ENCODE measurements at regions not wholly inside any gene's neighbourhood (a gene's known extent, or its start where the extent isn't known, plus 50 kb on each side); places are given as distances from the start of the nearest gene placed in this dataset.

DNA sequence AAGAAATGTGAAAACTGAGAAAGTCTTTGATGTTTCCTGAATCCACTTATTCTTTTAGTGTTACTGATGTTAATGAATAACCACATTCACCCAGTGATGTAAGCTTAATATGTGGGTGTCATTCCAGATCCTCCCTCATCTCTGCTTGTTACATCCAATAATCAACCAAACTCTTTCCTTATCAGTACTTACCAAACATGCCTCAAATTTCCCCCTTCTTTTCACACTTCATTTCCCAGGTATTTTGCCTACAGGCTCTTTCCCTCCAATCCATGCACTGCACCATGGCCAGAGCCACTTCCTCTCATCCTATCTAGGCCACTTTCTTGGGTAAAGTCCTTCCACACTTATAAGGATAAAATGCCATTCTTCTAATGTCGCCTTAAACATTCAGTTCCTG, 451.5 kb downstream of the NPIPA7 start:
- TF ChIP-seq, protein P1, sequence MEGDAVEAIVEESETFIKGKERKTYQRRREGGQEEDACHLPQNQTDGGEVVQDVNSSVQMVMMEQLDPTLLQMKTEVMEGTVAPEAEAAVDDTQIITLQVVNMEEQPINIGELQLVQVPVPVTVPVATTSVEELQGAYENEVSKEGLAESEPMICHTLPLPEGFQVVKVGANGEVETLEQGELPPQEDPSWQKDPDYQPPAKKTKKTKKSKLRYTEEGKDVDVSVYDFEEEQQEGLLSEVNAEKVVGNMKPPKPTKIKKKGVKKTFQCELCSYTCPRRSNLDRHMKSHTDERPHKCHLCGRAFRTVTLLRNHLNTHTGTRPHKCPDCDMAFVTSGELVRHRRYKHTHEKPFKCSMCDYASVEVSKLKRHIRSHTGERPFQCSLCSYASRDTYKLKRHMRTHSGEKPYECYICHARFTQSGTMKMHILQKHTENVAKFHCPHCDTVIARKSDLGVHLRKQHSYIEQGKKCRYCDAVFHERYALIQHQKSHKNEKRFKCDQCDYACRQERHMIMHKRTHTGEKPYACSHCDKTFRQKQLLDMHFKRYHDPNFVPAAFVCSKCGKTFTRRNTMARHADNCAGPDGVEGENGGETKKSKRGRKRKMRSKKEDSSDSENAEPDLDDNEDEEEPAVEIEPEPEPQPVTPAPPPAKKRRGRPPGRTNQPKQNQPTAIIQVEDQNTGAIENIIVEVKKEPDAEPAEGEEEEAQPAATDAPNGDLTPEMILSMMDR (IDR thresholded peaks at IDR 0.05): no peak
- no peak for TF ChIP-seq POLR2A (IDR thresholded peaks at IDR 0.05)
- Histone ChIP-seq H3K4me1 (no peaks in the 10 kb centered on the region), H3K4me3 (replicated peaks in 1 of 3) (no peak overlapping the region), H3K36me3 (no peaks in the 10 kb centered on the region), H3K9me3 (no peaks in the 10 kb centered on the region), H3K27ac (no peak overlapping the region), H3K27me3 (no peaks in the 10 kb centered on the region)
- no peak for DNase-seq
- intact Hi-C loops (cut with DNase I): no loop called here
- WGBS, 2 donors: 68 to 76% methylated on average over 1 of the region's 1 CpG

- WGBS, 2 donors: 71 to 80% methylated on average over 2 of the region's 2 CpGs
- no peaks in the 10 kb centered on the region for H3K4me1 ChIP-seq
- intact Hi-C loops (cut with DNase I): no loop called here
- no peaks in the 10 kb centered on the region for H3K9me3 ChIP-seq
- H3K27ac ChIP-seq: no peak overlapping the region
- no peak for DNase-seq
- H3K27me3 ChIP-seq: no peaks in the 10 kb centered on the region
- TF ChIP-seq, protein P1 (IDR thresholded peaks at IDR 0.05): no peak
- no peak for TF ChIP-seq POLR2A (IDR thresholded peaks at IDR 0.05)
- no peaks in the 10 kb centered on the region for H3K36me3 ChIP-seq
- H3K4me3 ChIP-seq (replicated peaks in 1 of 3): no peak overlapping the region
These were observed 452.0 kb downstream of the NPIPA7 start for GRCh38 chr16:16830973-16831372.

DNA sequence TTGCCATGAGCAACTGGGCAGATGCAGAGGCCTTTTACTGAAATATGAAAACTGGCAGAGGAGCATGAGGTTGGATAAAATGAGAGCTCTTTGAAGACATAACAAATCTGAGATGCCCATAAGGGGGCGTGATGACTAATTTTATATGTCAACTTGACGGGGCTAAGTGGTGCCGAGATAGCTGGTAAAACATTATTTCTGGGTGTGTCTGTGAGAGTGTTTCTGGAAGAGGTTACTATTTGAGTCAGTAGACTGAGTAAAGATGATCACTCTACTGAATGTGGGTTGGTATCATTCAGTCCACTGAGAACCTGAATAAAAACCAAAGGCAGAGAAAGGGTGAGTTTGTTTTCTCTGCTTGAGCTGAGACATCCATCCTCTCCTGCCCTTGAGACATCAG, 454.2 kb downstream of the NPIPA7 start:
- Histone ChIP-seq H3K27me3 (no peaks in the 10 kb centered on the region), H3K36me3 (no peaks in the 10 kb centered on the region), H3K27ac (no peak overlapping the region), H3K4me3 (replicated peaks in 1 of 3) (no peak overlapping the region), H3K9me3 (no peaks in the 10 kb centered on the region), H3K4me1 (no peaks in the 10 kb centered on the region)
- no peak for DNase-seq
- 87 to 90% methylated on average over 3 of the region's 3 CpGs for WGBS, 2 donors
- intact Hi-C loops (cut with DNase I): no loop called here
- TF ChIP-seq, protein P1 (IDR thresholded peaks at IDR 0.05): no peak
- no peak for TF ChIP-seq POLR2A (IDR thresholded peaks at IDR 0.05)

DNA sequence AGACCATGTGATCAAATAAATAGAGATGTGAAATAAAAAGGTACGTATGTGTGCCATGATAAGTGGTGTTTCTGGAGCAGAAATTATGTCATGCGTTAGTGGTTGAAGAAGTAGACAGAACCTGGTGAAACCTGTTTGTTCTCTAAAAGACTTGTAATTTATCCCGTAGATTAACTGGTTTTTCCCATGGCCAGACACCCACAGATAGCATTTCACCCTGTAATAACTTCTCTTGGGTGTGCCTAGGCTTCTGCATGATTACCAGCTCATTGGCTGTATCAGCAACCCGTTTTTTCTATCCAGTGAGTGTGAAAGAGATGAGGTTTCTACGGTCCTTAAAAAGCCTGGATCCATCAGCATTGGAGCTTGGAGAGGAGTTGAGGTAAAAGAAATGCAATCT, 471.3 kb downstream of the NPIPA7 start:
- Histone ChIP-seq H3K36me3 (no peaks in the 10 kb centered on the region), H3K27ac (no peak overlapping the region), H3K9me3 (no peaks in the 10 kb centered on the region), H3K27me3 (no peaks in the 10 kb centered on the region), H3K4me3 (replicated peaks in 1 of 3) (no peak overlapping the region), H3K4me1 (no peaks in the 10 kb centered on the region)
- DNase-seq: no peak
- 62 to 67% methylated on average over 5 of the region's 5 CpGs for WGBS, 2 donors
- intact Hi-C loops (cut with DNase I): no loop called here
- TF ChIP-seq, protein P1 (IDR thresholded peaks at IDR 0.05): no peak
- TF ChIP-seq POLR2A (IDR thresholded peaks at IDR 0.05): no peak

DNA sequence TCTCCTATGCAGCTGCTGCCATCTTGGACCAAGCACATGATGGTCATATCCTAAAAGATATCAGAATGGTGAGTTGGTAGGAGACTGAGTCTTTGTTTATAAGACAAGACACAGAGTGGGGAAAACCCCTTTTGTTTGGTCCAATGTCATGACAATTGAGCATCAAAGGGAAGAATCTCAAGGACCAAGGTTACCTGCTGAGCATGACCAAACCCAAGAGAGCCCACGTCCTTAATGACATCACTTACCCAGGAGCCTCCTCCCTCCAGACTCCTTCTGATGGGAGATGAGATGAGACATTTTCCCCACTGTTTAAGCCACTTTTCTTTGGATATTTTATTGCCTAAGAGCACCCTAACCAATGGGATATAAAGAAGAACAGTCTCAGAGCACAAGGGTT, 478.1 kb downstream of the NPIPA7 start:
- WGBS, 2 donors: 0% methylated on average over 1 of the region's 1 CpG
- no peak for DNase-seq
- H3K9me3 ChIP-seq: no peaks in the 10 kb centered on the region

More for the DNA sequence above, 478.1 kb downstream of the NPIPA7 start:
- H3K27me3 ChIP-seq: no peaks in the 10 kb centered on the region
- TF ChIP-seq, protein P1 (IDR thresholded peaks at IDR 0.05): no peak
- no peak for TF ChIP-seq POLR2A (IDR thresholded peaks at IDR 0.05)
- no peaks in the 10 kb centered on the region for H3K36me3 ChIP-seq
- no peak overlapping the region for H3K27ac ChIP-seq
- intact Hi-C loops (cut with DNase I): no loop called here
- no peaks in the 10 kb centered on the region for H3K4me1 ChIP-seq
- H3K4me3 ChIP-seq (replicated peaks in 1 of 3): no peak overlapping the region
